GM21786 (cell line): ENCODE measurements at regions not wholly inside any gene's neighbourhood (a gene's known extent, or its start where the extent isn't known, plus 50 kb on each side); places are given as distances from the start of the nearest gene placed in this dataset.

Experiments used
- ATAC-seq: cut with Tn5 transposase; IDR thresholded peaks from one replicate; pipeline ENCODE4 v1.9.1; 2021; ENCODE audit not compliant: unreplicated experiment

DNA sequence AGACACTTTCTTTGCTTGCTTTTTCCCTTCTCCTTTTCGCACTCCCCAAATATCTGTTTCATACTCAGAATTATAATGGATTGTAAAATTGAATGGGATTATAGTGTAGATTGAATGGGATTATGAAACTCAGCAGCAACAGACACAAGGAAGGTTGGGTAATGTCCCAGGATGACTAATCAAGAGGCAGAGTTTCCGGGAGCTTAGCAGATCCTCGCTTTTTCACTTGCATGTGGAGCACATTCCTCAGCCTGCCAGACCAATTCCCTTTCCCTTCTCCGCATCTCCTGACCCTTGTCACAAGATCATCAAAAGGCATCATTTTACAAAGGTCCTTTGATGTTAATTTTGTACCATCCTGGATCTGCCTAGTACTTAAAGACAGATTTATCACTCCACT is 55.1 kb upstream of the SLC1A1 start:
- ATAC-seq: no peak

DNA sequence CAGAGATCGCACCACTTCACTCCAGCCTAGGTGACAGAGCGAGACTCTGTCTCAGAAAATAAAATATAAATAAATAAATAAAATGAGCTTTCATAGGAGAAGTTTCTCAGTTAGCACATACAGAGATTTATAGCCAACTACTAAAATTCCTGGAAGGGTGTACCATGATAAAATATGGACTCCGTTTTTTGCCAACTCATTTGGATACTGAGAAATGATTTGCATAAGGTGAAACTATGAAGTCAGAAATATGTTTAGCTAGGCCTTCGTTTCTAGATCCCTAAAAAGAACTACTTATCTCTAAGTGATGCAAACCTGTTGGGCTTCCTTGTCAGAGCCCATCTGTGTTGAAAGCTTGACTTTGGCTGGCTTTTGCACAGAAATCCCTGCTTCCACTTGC is 56.9 kb upstream of the SLC1A1 start:
- ATAC-seq: no peak

DNA sequence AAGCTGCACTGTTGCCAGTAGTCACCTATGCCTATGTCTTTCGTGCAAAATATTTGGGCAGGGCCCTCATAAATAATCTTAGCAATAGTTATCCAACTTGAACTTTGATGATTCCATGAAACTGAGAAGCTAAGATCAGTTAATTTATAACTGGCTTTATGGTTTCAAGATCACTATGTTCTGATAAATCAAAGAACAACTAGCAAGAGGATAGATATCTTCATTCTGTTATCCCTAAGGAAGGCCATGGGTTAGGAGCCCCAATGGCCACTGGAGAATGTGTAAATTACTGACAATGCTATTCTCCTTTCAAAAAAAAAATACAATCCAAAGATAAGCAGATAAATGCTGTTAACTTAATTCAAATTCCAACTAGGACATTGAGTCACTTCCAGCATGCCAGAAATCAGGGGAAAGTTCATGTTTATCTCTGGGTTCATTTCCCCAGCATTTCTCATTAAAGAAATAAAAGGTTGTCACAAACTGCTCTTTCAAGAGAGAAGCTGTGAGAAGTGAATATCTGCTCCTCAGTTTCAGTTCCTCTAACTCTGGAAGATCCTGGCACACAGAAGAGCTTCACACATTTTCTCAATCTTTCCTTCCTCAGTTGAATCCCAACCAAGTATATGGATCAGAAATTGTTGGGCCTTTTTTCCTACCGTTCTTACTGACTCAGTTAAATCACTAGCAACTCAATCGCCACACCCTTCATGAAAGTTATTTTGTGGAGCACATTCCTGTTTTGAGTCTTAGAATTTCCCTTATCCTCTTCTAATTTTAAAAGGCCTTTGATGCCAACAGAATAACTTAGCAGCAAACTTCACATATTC is 59.6 kb upstream of the SLC1A1 start:
- ATAC-seq: no peak

DNA sequence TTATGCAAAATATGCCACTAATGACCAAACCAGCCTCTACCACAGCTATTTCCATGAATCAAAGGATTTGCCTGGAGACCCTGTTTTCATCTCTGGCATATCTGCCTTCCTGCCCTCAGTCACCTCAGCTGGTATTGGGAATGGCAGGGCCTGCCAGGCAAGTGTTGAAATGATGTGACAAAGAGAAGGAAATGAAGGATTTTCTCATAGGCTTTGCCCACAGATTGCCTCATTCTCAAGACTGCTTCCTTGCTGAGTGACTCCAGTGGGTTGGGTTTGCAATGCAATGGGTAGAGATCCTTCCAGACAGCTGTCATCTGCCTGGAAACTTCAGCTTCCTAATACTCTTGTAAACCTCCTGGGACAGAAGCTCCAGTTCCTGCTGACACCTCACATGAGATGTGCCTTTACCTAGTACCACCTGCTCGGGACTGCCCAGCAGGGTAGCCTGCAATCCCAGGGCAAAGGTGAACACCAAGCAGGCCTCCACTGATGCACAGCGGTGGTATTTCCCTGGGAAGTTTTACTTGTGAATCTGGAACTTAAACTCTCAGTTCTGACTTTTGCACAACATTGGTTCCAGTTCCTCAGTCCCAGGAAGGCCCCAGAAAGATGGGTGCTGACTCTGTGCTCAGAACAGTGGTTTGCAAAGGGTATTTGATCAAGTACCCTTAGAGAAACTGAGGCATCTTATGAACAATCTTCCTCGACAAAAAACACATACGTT is 64.8 kb upstream of the SLC1A1 start:
- no peak for ATAC-seq

DNA sequence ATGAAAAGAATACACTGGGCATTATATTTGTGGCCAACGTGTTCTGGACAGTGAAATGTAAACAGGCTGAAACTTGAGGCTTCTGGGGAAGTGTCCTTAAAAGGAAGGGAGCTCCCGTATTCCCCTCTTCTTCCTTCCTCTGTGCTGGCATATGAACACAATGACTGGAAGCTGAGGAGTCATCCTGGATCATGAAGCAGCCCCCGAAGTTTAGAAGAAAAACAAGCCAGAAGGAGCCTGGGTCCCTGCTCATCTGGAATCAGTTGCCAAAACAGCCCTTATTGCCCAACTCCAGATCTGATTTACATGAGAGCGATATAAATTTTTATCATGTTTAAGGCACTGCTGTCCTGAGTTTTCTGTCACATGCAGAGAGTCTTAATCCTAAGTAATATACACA is 65.4 kb upstream of the SLC1A1 start:
- ATAC-seq: no peak

DNA sequence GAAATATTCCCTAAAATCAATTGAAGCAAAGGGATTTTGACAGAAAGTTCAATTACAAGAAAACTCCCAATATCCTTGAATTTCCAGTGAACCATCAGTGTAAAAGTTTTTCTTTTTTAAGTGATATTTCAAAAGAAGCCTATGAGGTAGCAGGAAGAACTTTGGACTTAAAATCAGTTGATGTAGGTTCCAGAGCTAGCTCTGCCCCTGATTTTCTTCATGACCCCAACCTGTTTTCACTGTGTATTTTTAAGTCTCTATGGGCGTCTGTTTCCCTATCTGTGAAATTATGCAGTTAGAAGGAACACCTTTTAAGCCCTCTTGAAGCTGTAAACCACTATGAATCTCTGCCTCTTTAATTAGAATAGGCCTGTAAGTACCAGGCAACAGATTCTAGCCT is 66.2 kb upstream of the SLC1A1 start:
- ATAC-seq: no peak

DNA sequence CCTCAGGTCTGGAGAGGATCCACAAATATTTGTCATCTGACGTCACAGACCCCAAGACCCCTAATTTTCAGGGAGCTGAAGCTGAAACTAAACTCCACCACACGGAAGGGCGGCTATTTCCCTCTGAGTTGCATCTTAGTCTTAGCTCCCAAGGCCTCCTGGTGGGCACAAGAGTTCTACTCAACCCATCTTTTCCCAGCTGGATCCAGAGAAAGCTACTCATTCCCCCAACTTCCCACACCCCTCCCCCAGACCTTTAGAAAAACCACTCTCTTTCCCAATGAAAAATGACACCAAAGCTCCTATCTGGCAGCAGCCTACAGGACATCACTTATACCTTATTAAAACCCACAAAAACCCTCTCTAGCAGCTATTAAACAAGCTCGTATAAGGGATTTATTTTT is 67.1 kb upstream of the SLC1A1 start:
- no peak for ATAC-seq

DNA sequence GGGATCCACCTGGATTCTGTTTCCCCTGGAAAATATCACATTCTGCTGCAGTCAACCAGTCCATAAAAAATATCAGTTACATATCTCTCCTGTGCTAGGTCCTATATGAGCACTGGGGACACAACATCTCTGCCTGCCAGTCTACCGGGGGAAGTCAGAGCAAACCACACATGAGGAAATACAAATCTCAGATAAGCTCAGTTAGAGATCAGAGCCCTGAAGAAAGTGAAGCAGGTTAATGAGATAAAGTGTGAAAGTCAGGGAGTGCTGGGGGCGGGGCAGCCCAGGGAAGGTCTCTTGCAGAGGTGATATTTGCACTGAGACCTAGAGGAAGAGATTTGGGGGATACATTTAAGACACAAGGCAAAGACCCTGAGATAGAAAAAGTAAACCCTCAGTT is 67.8 kb upstream of the SLC1A1 start:
- peak; percentile 72 for ATAC-seq

DNA sequence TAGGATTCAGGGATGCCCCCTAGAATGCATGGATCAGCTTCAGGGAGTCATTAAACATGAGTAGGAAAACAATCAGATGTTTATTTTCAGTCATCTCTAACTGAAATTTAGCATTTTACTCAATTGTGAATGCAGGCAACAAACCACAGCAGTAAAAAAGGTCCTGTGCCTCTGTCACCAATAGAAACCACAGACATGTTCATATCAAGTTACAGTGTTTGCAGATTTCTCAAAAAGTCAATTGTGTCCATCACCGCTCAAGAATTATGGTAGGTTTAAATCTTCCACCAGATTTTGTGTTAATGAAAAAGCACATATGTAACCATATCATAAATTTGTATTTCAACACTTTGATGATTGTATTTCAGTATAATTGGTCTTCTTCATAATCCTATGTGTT is 68.4 kb upstream of the SLC1A1 start:
- ATAC-seq: no peak

DNA sequence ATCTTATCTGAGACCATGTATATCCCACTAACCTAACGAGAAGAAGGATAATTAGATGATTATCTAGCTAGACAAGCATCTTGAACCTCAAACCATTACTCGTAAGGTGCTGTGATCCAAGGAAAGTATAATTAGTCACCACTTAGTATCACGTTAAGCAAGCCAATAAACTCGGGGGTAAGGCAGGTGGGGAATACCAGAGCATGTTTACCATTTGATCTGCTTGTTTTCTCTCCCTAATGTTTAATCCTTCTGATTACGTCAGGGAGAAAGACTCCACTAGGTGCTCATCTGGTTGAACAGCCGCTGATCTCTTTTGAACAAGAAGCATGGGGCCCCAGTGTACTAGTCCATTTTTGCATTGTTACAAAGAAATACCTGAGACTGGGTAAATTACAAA is 69.9 kb upstream of the SLC1A1 start:
- ATAC-seq: no peak

DNA sequence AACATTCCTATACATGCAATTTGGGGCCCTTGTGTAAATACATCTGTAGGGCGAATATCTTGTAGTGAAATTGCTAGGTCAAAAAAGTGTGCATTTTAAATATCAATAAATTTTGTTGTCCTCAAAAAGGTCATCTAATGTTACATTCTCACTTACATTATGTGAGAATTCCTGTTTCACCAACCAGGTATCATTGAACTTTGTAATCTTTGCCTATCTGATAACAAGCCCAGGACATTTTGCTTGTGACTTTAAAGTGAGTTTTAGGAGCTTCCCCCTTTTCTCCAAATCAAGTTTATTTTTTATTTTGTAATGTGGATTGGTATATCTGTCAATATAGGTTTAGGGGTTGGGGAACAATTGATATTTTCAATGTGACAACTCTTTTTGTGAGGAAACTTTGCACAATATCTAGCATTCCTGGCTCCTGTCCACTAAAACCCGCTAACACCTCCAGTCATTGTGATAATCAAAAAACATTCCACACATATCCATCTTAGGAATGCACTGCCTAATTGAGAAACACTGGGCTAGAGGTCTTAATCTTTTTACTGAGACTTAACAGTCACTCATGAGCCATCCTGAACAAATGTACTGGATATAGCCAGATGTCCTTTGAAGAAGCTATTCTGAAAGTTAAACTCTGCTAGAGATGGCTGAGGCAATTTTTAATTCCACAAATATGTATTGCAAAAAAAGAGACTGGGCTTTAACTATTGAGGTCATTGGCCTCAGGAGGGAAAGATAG is 72.5 kb upstream of the SLC1A1 start:
- no peak for ATAC-seq

DNA sequence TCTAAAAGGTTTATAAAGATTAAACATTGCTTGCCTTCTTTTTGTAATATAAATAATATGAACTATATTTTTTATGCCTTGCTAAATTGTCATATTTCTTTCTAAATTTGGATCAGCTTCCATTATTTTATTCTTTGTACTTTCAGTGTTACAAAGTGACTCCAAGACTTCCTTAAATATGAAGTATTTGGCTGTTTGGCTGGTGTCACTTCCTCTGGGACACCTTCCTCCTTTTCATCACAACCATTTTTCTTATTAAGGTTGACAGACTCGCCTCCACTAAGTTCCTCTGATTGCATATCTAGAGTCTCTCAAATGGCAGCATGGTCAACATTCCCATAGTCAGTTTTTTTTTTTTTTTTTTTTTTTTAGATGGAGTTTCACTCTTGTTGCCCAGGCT is 73.8 kb upstream of the SLC1A1 start:
- ATAC-seq: no peak

DNA sequence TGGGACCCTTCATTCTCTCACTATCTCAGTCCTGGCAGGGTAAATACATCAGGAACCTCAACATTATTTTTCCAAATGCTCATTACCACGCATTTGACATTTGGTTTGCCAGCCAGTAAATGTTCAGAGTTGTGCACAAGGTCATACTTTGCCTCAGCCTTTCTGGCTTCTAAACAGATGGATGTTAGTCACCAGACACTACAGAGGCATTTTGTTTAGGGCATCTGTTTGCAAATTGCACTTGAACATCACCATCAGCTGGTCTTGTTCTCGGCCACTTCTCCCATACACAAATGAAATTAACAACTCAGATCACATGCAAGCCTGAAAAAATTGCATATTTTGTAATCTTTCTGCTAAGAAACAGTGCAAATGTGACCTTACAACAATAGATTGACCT is 75.0 kb upstream of the SLC1A1 start:
- no peak for ATAC-seq

DNA sequence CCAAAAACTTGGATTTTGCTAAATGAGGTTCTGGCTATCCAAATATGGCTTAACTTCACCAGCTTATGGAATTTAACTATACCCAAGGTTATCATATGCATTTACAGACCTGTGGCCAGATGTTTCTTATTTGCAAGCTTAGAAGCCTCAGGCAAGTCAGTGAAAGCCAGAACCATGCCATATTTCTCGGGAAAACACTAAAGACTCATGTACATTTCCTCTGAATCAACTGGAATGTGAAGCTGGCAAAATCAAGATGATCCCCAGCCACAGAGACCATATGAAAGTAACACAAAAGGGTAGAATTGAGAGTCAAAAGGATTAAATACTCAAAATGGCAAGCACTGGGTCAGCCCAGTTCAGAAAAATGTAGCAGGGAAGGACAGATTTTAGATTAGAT is 76.4 kb upstream of the SLC1A1 start:
- no peak for ATAC-seq

DNA sequence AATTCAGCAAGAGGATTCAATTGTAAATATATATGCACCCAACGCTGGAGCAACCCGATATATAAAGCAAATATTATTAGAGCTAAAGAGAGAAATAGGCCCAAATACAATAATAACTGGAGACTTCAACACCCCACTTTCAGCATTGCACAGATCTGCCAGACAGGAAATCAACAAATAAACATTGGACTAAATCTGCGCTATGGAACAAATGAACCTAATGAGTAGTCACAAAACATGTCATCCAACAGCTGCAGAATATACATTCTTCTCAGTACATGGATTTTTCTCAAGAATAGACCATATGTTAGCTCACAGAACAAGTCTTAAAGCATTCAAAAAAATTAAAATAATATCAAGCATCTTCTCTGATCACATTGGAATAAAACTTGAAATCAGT is 86.1 kb upstream of the SLC1A1 start:
- no peak for ATAC-seq

DNA sequence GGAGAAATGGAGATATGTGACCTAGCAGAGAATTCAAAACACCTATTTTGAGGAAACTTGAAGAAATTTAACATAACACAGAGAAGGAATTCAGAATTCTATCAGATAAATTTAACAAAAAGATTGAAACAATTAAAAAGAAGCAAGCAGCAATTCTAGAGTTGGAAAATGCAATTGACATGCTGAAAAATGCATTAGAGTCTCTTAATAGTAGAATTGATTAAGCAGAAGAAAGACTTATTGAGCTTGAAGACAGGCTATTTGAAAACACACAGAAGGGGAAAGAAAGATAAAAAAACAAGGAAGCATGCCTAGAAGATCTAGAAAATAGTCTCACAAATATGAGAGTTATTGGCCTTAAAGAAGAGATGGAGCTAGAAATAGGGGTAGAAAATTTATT is 87.8 kb upstream of the SLC1A1 start:
- ATAC-seq: no peak

DNA sequence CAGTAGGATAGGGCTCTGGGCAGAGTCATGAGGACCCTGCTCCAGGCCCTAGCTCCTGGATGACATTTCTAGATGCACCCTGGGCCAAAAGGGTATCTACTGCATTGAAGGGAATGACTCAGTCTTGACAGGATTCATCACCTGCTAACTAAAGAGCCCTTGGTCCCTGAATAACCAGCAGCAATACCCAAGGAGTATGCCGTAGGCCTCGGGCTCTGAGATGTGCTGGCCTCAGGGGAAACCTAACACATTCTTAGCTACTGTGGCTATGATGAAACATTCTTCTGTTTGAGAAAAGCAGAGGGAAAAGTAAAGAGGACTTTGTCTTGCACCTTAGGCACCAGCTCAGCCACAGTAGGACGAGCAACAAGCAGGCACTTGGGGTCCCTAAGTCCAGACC is 89.5 kb upstream of the SLC1A1 start:
- no peak for ATAC-seq

DNA sequence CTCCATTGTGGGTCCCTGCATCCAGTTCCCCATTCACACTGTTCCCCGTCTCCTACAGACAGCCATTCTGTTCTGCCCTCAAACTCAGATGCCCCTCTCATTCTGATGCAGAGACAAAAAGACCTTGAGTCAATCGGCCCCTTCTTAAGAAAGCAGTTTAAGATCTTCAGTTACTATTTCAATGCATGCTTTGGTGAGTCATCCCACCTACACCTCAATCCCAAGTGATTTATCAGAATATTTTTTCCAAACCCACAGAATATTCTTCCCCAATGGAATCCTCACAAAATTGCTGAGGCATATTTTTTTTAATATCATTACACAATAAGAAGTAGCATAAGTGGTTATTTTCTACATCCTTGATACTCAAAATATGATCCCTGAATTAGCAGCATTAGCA is 92.4 kb upstream of the SLC1A1 start:
- no peak for ATAC-seq

DNA sequence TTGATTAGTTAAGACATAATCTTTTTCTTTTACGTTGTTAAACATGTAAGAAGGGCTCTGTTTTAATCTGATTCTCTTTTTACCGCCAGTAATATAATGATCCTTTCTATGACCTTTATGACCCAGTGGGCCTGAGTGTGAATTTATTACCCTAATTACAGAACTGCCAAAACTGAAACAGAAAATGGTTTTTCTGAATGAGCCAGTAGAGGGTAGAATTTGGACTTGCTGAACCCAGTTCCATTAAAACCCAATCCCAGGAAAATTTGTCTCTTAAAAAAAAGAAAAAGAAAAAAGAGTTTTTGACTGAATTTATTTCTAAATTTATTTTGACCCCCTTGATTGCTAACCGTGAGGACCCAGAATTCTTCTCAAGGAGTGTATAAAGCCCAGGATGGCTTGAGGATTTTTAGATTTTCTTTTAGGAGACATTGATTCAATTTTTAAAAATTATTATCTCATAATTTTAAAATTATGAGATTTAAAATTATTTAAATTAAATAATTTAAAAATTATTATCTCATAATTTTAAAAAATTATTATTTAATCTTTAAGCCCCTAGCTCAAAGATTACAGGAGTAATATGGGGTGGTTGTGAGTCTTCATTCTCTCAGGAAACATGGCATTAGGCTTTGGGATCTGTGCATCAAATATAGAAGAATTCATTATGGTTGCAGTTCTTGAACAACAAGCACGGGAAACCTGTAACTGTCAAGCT is 94.1 kb upstream of the GLIS3 start:
- no peak for ATAC-seq

DNA sequence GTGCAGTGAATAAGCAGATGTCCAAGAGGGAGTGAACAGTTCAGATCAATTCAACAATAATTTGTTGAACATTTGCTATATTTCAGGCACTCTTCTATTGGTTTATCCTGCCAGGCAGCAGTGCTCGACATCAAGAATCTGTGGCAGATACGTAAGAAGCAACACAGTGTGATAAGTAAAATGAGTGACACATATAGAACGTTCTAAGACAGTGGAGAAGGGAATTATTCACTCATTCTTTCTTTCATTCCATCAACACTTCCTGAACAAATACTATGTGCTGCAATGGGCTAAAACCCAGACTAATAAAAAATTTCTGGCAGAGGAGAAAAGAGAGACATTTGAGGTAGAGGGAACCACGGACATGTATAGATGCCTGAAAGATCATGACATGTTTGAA is 89.9 kb upstream of the GLIS3 start:
- ATAC-seq: no peak

DNA sequence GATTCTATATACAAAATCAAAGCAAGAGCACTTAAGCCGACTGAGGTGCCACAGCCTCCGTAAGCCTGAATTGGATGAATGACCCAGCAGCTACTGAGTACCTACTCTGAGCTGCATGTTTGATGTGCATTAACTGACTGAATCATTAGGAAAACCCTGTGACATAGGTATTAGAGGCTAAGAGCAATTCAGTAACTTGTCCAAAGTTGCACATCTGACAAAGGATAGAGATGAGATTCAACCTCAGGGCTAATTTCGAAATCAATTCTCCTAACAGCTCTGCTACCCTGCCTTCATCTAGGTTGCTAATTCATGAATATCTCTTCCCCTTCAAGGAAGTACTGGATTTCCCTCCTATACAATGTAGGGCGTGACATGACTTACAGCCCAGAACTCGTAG is 89.1 kb upstream of the GLIS3 start:
- ATAC-seq: no peak
